Epithelial cell of esophagus (primary cell): ENCODE measurements at regions not wholly inside any gene's neighbourhood (a gene's known extent, or its start where the extent isn't known, plus 50 kb on each side); places are given as distances from the start of the nearest gene placed in this dataset.

Source experiments
- DNase-seq: peaks from one replicate; pipeline ENCODE4 v3.0.0; 2010; ENCODE audit warnings: low read depth
- H3K4me3 ChIP-seq: 2 replicates; pipeline ENCODE4 v1.5.1; 2011; ENCODE audit warnings: mild to moderate bottlenecking, low read length, control low read depth
- CTCF ChIP-seq: IDR thresholded peaks from 2 replicates; pipeline ENCODE4 v1.5.1; 2011; ENCODE audit warnings: low read depth, mild to moderate bottlenecking, low read length, control low read depth, inconsistent platforms; ENCODE audit not compliant: insufficient read depth; ENCODE audit errors: missing control alignments

DNA sequence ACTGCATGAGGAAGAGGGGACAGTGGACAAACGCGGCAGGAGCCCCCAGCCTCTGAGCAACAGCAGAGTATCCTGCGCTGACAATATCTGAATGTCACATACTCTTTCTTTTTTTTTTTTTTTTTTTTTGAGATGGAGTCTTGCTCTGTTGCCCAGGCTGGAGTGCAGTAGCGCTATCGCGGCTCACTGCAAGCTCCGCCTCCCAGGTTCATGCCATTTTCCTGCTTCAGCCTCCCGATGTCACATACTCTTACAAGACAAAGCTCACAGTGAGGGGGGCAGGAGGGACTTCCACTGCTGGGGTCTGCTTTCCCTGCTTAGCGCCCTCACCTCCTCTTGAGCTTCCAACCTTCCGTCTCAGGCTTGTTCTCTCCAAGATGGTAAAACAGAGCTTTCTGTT is 51.2 kb upstream of the TNS3 start:
- no peak overlapping the region for H3K4me3 ChIP-seq
- no peak for DNase-seq
- TF ChIP-seq CTCF: no peak
